IPS DF 19.7 (cell line): ENCODE measurements at regions not wholly inside any gene's neighbourhood (a gene's known extent, or its start where the extent isn't known, plus 50 kb on each side); places are given as distances from the start of the nearest gene placed in this dataset.

Experiments
- DNase-seq: peaks from one replicate; pipeline ENCODE4 v3.0.0-alpha.2; 2013; ENCODE audit warnings: low read depth, low spot score

- DNase-seq, result no peak
Measured at GRCh38 chr5:56350011-56350596, 117.0 kb upstream of the ANKRD55 start.

- no peak for DNase-seq
Measured at GRCh38 chr5:56349461-56349860, 116.3 kb upstream of the ANKRD55 start.

GRCh38 chr5:56346741-56347535 lies 113.8 kb upstream of the ANKRD55 start:
- no peak for DNase-seq

GRCh38 chr5:56346044-56346710 lies 113.0 kb upstream of the ANKRD55 start:
- no peak for DNase-seq

- no peak for DNase-seq
Measured at GRCh38 chr5:56345352-56345751, 112.2 kb upstream of the ANKRD55 start.

GRCh38 chr5:56344594-56344993 lies 111.5 kb upstream of the ANKRD55 start:
- no peak for DNase-seq

GRCh38 chr5:56343988-56344387 lies 110.9 kb upstream of the ANKRD55 start:
- DNase-seq, result no peak

- no peak for DNase-seq
Measured at GRCh38 chr5:56342616-56343015, 109.5 kb upstream of the ANKRD55 start.

GRCh38 chr5:56340196-56340980 lies 107.3 kb upstream of the ANKRD55 start:
- no peak for DNase-seq

- DNase-seq, result no peak
Measured at GRCh38 chr5:56339732-56340131, 106.6 kb upstream of the ANKRD55 start.

- no peak for DNase-seq
Measured at GRCh38 chr5:56337715-56338319, 104.7 kb upstream of the ANKRD55 start.

GRCh38 chr5:56335212-56335611 lies 102.1 kb upstream of the ANKRD55 start:
- DNase-seq, result no peak

- DNase-seq, result no peak
Measured at GRCh38 chr5:56330806-56331205, 97.7 kb upstream of the ANKRD55 start.

- DNase-seq, result no peak
Measured at GRCh38 chr5:56330167-56330566, 97.0 kb upstream of the ANKRD55 start.

- DNase-seq, result no peak
Measured at GRCh38 chr5:56329652-56330051, 96.5 kb upstream of the ANKRD55 start.

- no peak for DNase-seq
Measured at GRCh38 chr5:56328753-56329560, 95.8 kb upstream of the ANKRD55 start.

GRCh38 chr5:56327809-56328208 lies 94.7 kb upstream of the ANKRD55 start:
- DNase-seq, result no peak

GRCh38 chr5:56326770-56327169 lies 93.6 kb upstream of the ANKRD55 start:
- no peak for DNase-seq

- DNase-seq, result no peak
Measured at GRCh38 chr5:56326116-56326515, 93.0 kb upstream of the ANKRD55 start.

GRCh38 chr5:56325039-56325438 lies 91.9 kb upstream of the ANKRD55 start:
- no peak for DNase-seq

GRCh38 chr5:56323505-56323904 lies 90.4 kb upstream of the ANKRD55 start:
- peak; percentile 7 for DNase-seq
